ENCODE measurements at regions not wholly inside any gene's neighbourhood (a gene's known extent, or its start where the extent isn't known, plus 50 kb on each side); places are given as distances from the start of the nearest gene placed in this dataset.

DNA sequence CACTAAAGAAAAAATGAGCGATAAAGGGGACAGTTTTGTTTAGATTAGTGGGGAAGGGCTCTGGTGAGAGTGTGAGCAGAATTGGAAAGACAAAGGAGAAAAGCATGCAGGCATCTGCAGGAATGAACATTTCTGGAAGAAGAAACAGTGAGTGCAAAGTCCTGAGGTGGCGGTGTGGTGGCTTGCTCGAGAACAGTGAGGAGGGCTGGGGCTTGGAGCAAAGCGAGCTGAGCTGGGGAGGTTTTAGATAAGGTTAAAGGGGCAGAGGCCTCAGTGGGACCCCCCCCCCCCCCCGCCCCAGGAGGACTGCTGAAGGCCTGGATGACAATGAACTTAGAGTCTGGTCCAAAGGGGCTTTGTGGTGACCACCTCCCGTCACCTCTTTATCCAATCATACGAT lies 202.7 kb upstream of the MVB12B start:
- TF ChIP-seq CTCF (IDR thresholded peaks at IDR 0.05) (no peak), POLR2A (IDR thresholded peaks at IDR 0.05) (no peak), POLR2AphosphoS5 (IDR thresholded peaks at IDR 0.05) (no peak), EP300 (IDR thresholded peaks at IDR 0.05) (no peak)

Measured in suprapubic skin (tissue), 4 donors.